GM12878 (cell line): ENCODE measurements at regions not wholly inside any gene's neighbourhood (a gene's known extent, or its start where the extent isn't known, plus 50 kb on each side); places are given as distances from the start of the nearest gene placed in this dataset.

Source experiments
- ATAC-seq: fragments of 200-7000 bp; cut with Tn5 transposase; 3 replicates; pipeline ENCODE4 v1.9.1; 2020; ENCODE audit warnings: mild to moderate bottlenecking, moderate library complexity
- BruUV-seq: library from RNA; stranded (reverse); fragments of 400-500 nt; replicated peaks from 2 replicates; lab custom pipeline; 2021; lab: Mats Ljungman, UMichigan
- CTCF ChIA-PET: fragments of 300-600 bp; sonication (Branson Sonifier 250); formaldehyde crosslinking; extraction: SDS; loops from one replicate; lab custom pipeline; 2021; ENCODE audit warnings: inconsistent platforms; lab: Yijun Ruan, JAX
- POLR2A ChIA-PET: fragments of 350-600 bp; formaldehyde crosslinking; extraction: SDS; loops from one replicate; lab custom pipeline; 2021; ENCODE audit warnings: inconsistent platforms; lab: Charles Lee
- RAD21 ChIA-PET: fragments of 300-600 bp; sonication (Branson Sonifier 250); formaldehyde crosslinking; loops from one replicate; lab custom pipeline; 2023; ENCODE audit warnings: antibody characterized with exemption; ENCODE audit not compliant: unreplicated experiment; lab: Charles Lee
- SMC1A ChIA-PET: fragments of 300-600 bp; sonication (Branson Sonifier 250); formaldehyde crosslinking; loops from one replicate; lab custom pipeline; 2023; ENCODE audit not compliant: unreplicated experiment, uncharacterized antibody; lab: Charles Lee
- DNase-seq: peaks from one replicate; pipeline ENCODE4 v3.0.0-alpha.2; 2011; ENCODE audit warnings: low read depth, low spot score
- FAIRE-seq: peaks from 3 replicates; lab custom pipeline; 2011; peaks lifted over from hg19 to GRCh38; lab: Jason Lieb, UNC
- H2AFZ ChIP-seq: 2 replicates; pipeline ENCODE4 v1.6.0; 2011; ENCODE audit warnings: low read depth, low read length, control low read depth; ENCODE audit not compliant: control insufficient read depth
- H3K27ac ChIP-seq: 2 replicates; pipeline ENCODE4 v1.5.1; 2011; ENCODE audit warnings: control low read depth; ENCODE audit not compliant: control insufficient read depth, insufficient read depth
- H3K27me3 ChIP-seq, 2 experiments: replicated peaks in 1 of 2; 2 replicates each; pipeline versions ENCODE4 v1.6.0 to v1.6.1; 2011; ENCODE audit warnings: low read length in 1 of 2; ENCODE audit not compliant: control insufficient read depth in 2 of 2, insufficient read depth in 2 of 2
- H3K36me3 ChIP-seq, 2 experiments: 2 replicates each; pipeline ENCODE4 v1.5.1; 2011; ENCODE audit warnings: low read length in 1 of 2; ENCODE audit not compliant: control insufficient read depth in 2 of 2, insufficient read depth in 2 of 2
- H3K4me1 ChIP-seq: 2 replicates; pipeline ENCODE4 v1.6.1; 2011; ENCODE audit warnings: mild to moderate bottlenecking, low read length, moderate library complexity, mixed read lengths; ENCODE audit not compliant: control insufficient read depth, insufficient read depth
- H3K4me2 ChIP-seq: 2 replicates; pipeline ENCODE4 v1.6.0; 2011; ENCODE audit warnings: control low read depth; ENCODE audit not compliant: control insufficient read depth, insufficient read depth
- H3K4me3 ChIP-seq: fragments of 200-600 bp; sonication (generic); 2 replicates; pipeline ENCODE4 v1.5.1; 2016
- H3K79me2 ChIP-seq: 2 replicates; pipeline ENCODE4 v1.6.0; 2011; ENCODE audit warnings: low read length; ENCODE audit not compliant: control insufficient read depth, insufficient read depth
- H3K9ac ChIP-seq: 2 replicates; pipeline ENCODE4 v1.8.0; 2011; ENCODE audit warnings: low read length, control low read depth, mixed read lengths; ENCODE audit not compliant: control insufficient read depth, insufficient read depth
- H3K9me3 ChIP-seq: replicated peaks from 3 replicates; pipeline ENCODE4 v1.5.1; 2011; ENCODE audit warnings: mild to moderate bottlenecking, low read length; ENCODE audit not compliant: control insufficient read depth, insufficient read depth
- H4K20me1 ChIP-seq: 2 replicates; pipeline ENCODE4 v1.6.0; 2011; ENCODE audit not compliant: control insufficient read depth, insufficient read depth
- BACH1 ChIP-seq: fragments of 450-650 bp; IDR thresholded peaks from 2 replicates; pipeline ENCODE4 v1.6.1; 2017; ENCODE audit warnings: mild to moderate bottlenecking, borderline replicate concordance
- BCL11A ChIP-seq: IDR thresholded peaks from 2 replicates; pipeline ENCODE4 v1.6.1; 2011; ENCODE audit warnings: low read depth, low read length
- CBX5 ChIP-seq: sonication (generic); IDR thresholded peaks from 2 replicates; pipeline ENCODE4 v1.6.1; 2016; ENCODE audit warnings: low read depth, moderate library complexity, mild to moderate bottlenecking, inconsistent platforms
- CREM ChIP-seq: IDR thresholded peaks from 2 replicates; pipeline ENCODE4 v1.6.1; 2014; ENCODE audit warnings: antibody characterized with exemption, low read depth
- DPF2 ChIP-seq: fragments of 450-650 bp; IDR thresholded peaks from 2 replicates; pipeline ENCODE4 v1.6.1; 2017; ENCODE audit warnings: mild to moderate bottlenecking
- EED ChIP-seq: sonication (generic); IDR thresholded peaks from 2 replicates; pipeline ENCODE4 v1.6.1; 2016; ENCODE audit warnings: antibody characterized with exemption, low read depth
- EP300 ChIP-seq, 2 experiments: fragments of 150-350 bp in 1 of 2; IDR thresholded peaks; 2 replicates each; pipeline ENCODE4 v1.6.1; 2011 to 2012; ENCODE audit warnings: low read depth in 2 of 2, low read length in 2 of 2, borderline replicate concordance in 1 of 2, improper control_type of control experiment in 1 of 2, inconsistent platforms in 1 of 2; ENCODE audit not compliant: control insufficient read depth in 1 of 2
- ESRRA ChIP-seq: IDR thresholded peaks from 2 replicates; pipeline ENCODE4 v1.6.1; 2012; ENCODE audit warnings: mild to moderate bottlenecking, low read length, improper control_type of control experiment
- HDAC6 ChIP-seq: fragments of 200-600 bp; sonication (generic); IDR thresholded peaks from one replicate; pipeline ENCODE4 v1.8.0; 2017; ENCODE audit warnings: antibody characterized with exemption; ENCODE audit not compliant: unreplicated experiment
- IKZF2 ChIP-seq, 2 experiments: fragments of 450-650 bp; IDR thresholded peaks; 2 replicates each; pipeline ENCODE4 v1.6.1; 2017; ENCODE audit warnings: mild to moderate bottlenecking in 2 of 2, moderate library complexity in 2 of 2
- SREBF1 ChIP-seq: IDR thresholded peaks from 2 replicates; pipeline ENCODE4 v1.6.1; 2012; ENCODE audit warnings: mild to moderate bottlenecking, low read length
- YBX1 ChIP-seq: fragments of 450-650 bp; IDR thresholded peaks from 2 replicates; pipeline ENCODE4 v1.6.1; 2016; ENCODE audit warnings: antibody characterized with exemption
- WGBS: methylation state at CpG from one replicate; pipeline ENCODE4 v1.1.6; 2016; ENCODE audit warnings: low lambda C conversion rate; ENCODE audit not compliant: insufficient replicate concordance, insufficient coverage; ENCODE audit errors: missing lambda C conversion rate; 5-methylcytosine and 5-hydroxymethylcytosine counted together
- in situ Hi-C: fragments of 300-500 bp; cut with MboI; formaldehyde crosslinking; loops from 9 replicates; pipeline ENCODE4 v1.14.3; 2018; ENCODE audit warnings: mixed read lengths
- intact Hi-C: fragments of 100-400 bp; cut with micrococcal nuclease; formaldehyde crosslinking; loops from one replicate; pipeline ENCODE4 v1.14.2; 2022; ENCODE audit not compliant: unreplicated experiment
- TF ChIP-seq, protein P1 (sequence below): IDR thresholded peaks from 2 replicates; pipeline ENCODE4 v1.6.1; 2012; ENCODE audit warnings: mild to moderate bottlenecking, low read depth, low read length
- TF ChIP-seq, protein P2 (sequence below): fragments of 450-650 bp; IDR thresholded peaks from 2 replicates; pipeline ENCODE4 v1.6.1; 2016; ENCODE audit warnings: mild to moderate bottlenecking, moderate library complexity, borderline replicate concordance
- TF ChIP-seq, protein P3 (sequence below): fragments of 450-650 bp; formaldehyde crosslinking; IDR thresholded peaks from 2 replicates; pipeline ENCODE4 v1.4.0; 2022; ENCODE audit warnings: mild to moderate bottlenecking, moderate library complexity

DNA sequence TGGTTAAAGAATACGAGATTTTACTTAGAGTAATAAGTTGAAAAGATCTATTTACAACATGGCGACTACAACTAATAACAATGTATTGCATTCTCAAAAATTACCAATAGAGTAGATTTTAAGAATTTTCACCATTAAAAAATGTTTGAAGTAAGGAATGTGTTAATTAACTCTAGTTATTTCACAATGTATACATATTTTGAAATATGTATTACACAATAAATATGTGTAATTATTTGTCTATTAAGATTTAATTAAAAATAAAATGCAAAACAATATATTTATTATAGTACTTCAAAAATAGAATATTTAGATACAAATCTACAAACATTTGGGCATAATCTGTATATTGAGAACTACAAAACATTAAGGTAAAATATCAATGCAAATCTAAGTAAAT lies 1326.3 kb upstream of the CDH6 start:
- H3K27me3 ChIP-seq = no peaks in the 10 kb centered on the region
- ChIA-PET SMC1A (no interaction called here), POLR2A (no interaction called here), CTCF (no interaction called here), RAD21 (no interaction called here)
- no peak for FAIRE-seq
- ATAC-seq = no peak
- no peaks in the 10 kb centered on the region for H3K4me1 ChIP-seq
- no peak overlapping the region for H3K9ac ChIP-seq
- no peaks in the 10 kb centered on the region for H3K79me2 ChIP-seq
- TF ChIP-seq SREBF1 = no peak
- TF ChIP-seq CREM = no peak
- TF ChIP-seq, protein P1, sequence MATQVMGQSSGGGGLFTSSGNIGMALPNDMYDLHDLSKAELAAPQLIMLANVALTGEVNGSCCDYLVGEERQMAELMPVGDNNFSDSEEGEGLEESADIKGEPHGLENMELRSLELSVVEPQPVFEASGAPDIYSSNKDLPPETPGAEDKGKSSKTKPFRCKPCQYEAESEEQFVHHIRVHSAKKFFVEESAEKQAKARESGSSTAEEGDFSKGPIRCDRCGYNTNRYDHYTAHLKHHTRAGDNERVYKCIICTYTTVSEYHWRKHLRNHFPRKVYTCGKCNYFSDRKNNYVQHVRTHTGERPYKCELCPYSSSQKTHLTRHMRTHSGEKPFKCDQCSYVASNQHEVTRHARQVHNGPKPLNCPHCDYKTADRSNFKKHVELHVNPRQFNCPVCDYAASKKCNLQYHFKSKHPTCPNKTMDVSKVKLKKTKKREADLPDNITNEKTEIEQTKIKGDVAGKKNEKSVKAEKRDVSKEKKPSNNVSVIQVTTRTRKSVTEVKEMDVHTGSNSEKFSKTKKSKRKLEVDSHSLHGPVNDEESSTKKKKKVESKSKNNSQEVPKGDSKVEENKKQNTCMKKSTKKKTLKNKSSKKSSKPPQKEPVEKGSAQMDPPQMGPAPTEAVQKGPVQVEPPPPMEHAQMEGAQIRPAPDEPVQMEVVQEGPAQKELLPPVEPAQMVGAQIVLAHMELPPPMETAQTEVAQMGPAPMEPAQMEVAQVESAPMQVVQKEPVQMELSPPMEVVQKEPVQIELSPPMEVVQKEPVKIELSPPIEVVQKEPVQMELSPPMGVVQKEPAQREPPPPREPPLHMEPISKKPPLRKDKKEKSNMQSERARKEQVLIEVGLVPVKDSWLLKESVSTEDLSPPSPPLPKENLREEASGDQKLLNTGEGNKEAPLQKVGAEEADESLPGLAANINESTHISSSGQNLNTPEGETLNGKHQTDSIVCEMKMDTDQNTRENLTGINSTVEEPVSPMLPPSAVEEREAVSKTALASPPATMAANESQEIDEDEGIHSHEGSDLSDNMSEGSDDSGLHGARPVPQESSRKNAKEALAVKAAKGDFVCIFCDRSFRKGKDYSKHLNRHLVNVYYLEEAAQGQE = no peak
- no peak for TF ChIP-seq BCL11A
- no peak for TF ChIP-seq IKZF2 (IDR thresholded peaks at IDR 0.05)
- TF ChIP-seq BACH1 = no peak
- no peak for TF ChIP-seq EED
- TF ChIP-seq, protein P2, sequence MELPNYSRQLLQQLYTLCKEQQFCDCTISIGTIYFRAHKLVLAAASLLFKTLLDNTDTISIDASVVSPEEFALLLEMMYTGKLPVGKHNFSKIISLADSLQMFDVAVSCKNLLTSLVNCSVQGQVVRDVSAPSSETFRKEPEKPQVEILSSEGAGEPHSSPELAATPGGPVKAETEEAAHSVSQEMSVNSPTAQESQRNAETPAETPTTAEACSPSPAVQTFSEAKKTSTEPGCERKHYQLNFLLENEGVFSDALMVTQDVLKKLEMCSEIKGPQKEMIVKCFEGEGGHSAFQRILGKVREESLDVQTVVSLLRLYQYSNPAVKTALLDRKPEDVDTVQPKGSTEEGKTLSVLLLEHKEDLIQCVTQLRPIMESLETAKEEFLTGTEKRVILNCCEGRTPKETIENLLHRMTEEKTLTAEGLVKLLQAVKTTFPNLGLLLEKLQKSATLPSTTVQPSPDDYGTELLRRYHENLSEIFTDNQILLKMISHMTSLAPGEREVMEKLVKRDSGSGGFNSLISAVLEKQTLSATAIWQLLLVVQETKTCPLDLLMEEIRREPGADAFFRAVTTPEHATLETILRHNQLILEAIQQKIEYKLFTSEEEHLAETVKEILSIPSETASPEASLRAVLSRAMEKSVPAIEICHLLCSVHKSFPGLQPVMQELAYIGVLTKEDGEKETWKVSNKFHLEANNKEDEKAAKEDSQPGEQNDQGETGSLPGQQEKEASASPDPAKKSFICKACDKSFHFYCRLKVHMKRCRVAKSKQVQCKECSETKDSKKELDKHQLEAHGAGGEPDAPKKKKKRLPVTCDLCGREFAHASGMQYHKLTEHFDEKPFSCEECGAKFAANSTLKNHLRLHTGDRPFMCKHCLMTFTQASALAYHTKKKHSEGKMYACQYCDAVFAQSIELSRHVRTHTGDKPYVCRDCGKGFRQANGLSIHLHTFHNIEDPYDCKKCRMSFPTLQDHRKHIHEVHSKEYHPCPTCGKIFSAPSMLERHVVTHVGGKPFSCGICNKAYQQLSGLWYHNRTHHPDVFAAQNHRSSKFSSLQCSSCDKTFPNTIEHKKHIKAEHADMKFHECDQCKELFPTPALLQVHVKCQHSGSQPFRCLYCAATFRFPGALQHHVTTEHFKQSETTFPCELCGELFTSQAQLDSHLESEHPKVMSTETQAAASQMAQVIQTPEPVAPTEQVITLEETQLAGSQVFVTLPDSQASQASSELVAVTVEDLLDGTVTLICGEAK = no peak
- TF ChIP-seq, protein P3, sequence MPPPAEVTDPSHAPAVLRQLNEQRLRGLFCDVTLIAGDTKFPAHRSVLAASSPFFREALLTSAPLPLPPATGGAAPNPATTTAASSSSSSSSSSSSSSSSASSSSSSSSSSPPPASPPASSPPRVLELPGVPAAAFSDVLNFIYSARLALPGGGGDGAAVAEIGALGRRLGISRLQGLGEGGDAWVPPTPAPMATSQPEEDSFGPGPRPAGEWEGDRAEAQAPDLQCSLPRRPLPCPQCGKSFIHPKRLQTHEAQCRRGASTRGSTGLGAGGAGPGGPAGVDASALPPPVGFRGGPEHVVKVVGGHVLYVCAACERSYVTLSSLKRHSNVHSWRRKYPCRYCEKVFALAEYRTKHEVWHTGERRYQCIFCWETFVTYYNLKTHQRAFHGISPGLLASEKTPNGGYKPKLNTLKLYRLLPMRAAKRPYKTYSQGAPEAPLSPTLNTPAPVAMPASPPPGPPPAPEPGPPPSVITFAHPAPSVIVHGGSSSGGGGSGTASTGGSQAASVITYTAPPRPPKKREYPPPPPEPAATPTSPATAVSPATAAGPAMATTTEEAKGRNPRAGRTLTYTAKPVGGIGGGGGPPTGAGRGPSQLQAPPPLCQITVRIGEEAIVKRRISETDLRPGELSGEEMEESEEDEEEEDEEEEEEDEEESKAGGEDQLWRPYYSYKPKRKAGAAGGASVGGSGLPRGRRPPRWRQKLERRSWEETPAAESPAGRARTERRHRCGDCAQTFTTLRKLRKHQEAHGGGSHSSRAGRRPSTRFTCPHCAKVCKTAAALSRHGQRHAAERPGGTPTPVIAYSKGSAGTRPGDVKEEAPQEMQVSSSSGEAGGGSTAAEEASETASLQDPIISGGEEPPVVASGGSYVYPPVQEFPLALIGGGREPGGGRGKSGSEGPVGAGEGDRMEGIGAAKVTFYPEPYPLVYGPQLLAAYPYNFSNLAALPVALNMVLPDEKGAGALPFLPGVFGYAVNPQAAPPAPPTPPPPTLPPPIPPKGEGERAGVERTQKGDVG = no peak
- TF ChIP-seq EP300 (IDR thresholded peaks at IDR 0.05; ENCODE audit: borderline replicate concordance in 1 of 2, control insufficient read depth in 1 of 2, low read depth in 2 of 2, low read length in 2 of 2) = no peak
- TF ChIP-seq DPF2 = no peak
- no peak for TF ChIP-seq CBX5
- no peak for TF ChIP-seq YBX1
- TF ChIP-seq HDAC6 = no peak
- TF ChIP-seq ESRRA = no peak
- H3K36me3 ChIP-seq = no peaks in the 10 kb centered on the region
- H3K9me3 ChIP-seq = no peaks in the 10 kb centered on the region
- DNase-seq = no peak
- no peak overlapping the region for H2AFZ ChIP-seq
- BruUV-seq = no TSS peak
- H4K20me1 ChIP-seq = no peaks in the 10 kb centered on the region
- no peak overlapping the region for H3K4me3 ChIP-seq
- in situ Hi-C loops = no loop called here
- no peak overlapping the region for H3K27ac ChIP-seq
- intact Hi-C loops = no loop called here
- WGBS = 0% methylated on average over 2 of the region's 2 CpGs
- no peak overlapping the region for H3K4me2 ChIP-seq
